Keratinocyte (primary cell): ENCODE measurements at regions not wholly inside any gene's neighbourhood (a gene's known extent, or its start where the extent isn't known, plus 50 kb on each side); places are given as distances from the start of the nearest gene placed in this dataset.

Source experiments
- DNase-seq: peaks from one replicate; pipeline ENCODE4 v3.0.0-alpha.2; 2011; ENCODE audit warnings: low read depth, missing footprints, low spot score
- FAIRE-seq: peaks from 2 replicates; lab custom pipeline; 2011; peaks lifted over from hg19 to GRCh38; lab: Jason Lieb, UNC
- H2AFZ ChIP-seq: 2 replicates; pipeline ENCODE4 v1.6.0; 2012; ENCODE audit warnings: low read length, control low read depth, inconsistent platforms; ENCODE audit not compliant: control insufficient read depth
- H3K27ac ChIP-seq: 2 replicates; pipeline ENCODE4 v1.5.1; 2011; ENCODE audit warnings: low read length; ENCODE audit not compliant: control insufficient read depth, insufficient read depth
- H3K27me3 ChIP-seq: 3 replicates; pipeline ENCODE4 v1.6.0; 2011; ENCODE audit warnings: low read length; ENCODE audit not compliant: control insufficient read depth, insufficient read depth; ENCODE audit errors: extremely low read depth
- H3K36me3 ChIP-seq, 2 experiments: 2 replicates in 1 of 2; 3 replicates in 1 of 2; pipeline ENCODE4 v1.5.1; 2011; ENCODE audit warnings: low read length in 2 of 2, mild to moderate bottlenecking in 1 of 2; ENCODE audit not compliant: control insufficient read depth in 2 of 2, insufficient read depth in 2 of 2; ENCODE audit errors: extremely low read depth in 1 of 2
- H3K4me1 ChIP-seq: 3 replicates; pipeline ENCODE4 v1.5.1; 2011; ENCODE audit warnings: low read length; ENCODE audit not compliant: control insufficient read depth, insufficient read depth; ENCODE audit errors: extremely low read depth
- H3K4me2 ChIP-seq: 3 replicates; pipeline ENCODE4 v1.6.0; 2011; ENCODE audit warnings: low read depth, low read length; ENCODE audit not compliant: control insufficient read depth, insufficient read depth; ENCODE audit errors: extremely low read depth
- H3K4me3 ChIP-seq, 3 experiments: fragments of 200-600 bp in 1 of 3; sonication (generic) in 1 of 3; 2 replicates in 2 of 3; 3 replicates in 1 of 3; pipeline ENCODE4 v1.5.1; 2011 to 2016; ENCODE audit warnings: low read length in 3 of 3, mild to moderate bottlenecking in 3 of 3, control low read depth in 2 of 3, inconsistent platforms in 1 of 3, low read depth in 1 of 3, mixed read lengths in 1 of 3, mixed run types in 1 of 3, moderate library complexity in 1 of 3; ENCODE audit not compliant: control insufficient read depth in 2 of 3, insufficient read depth in 2 of 3; ENCODE audit errors: extremely low read depth in 1 of 3
- H3K79me2 ChIP-seq: 2 replicates; pipeline ENCODE4 v1.6.0; 2012; ENCODE audit warnings: low read length; ENCODE audit not compliant: control insufficient read depth, insufficient read depth
- H3K9ac ChIP-seq: 3 replicates; pipeline ENCODE4 v1.6.0; 2011; ENCODE audit warnings: low read length; ENCODE audit not compliant: control insufficient read depth, insufficient read depth; ENCODE audit errors: extremely low read depth
- H3K9me1 ChIP-seq: 3 replicates; pipeline ENCODE4 v1.6.0; 2011; ENCODE audit warnings: low read length; ENCODE audit not compliant: control insufficient read depth, insufficient read depth; ENCODE audit errors: extremely low read depth
- H3K9me3 ChIP-seq: 2 replicates; pipeline ENCODE4 v1.5.1; 2012; ENCODE audit warnings: low read depth, low read length; ENCODE audit not compliant: control insufficient read depth
- H4K20me1 ChIP-seq: 3 replicates; pipeline ENCODE4 v1.6.0; 2011; ENCODE audit warnings: low read length; ENCODE audit not compliant: control insufficient read depth, insufficient read depth; ENCODE audit errors: extremely low read depth
- CTCF ChIP-seq, 3 experiments: IDR thresholded peaks in 1 of 3; conservative IDR thresholded peaks in 1 of 3; optimal IDR thresholded peaks in 1 of 3; 2 replicates in 2 of 3; 3 replicates in 1 of 3; pipeline versions ENCODE3 to v1.5.1; 2011; ENCODE audit warnings: low read length in 3 of 3, mild to moderate bottlenecking in 3 of 3, moderate library complexity in 2 of 3, control low read depth in 1 of 3, inconsistent platforms in 1 of 3; ENCODE audit not compliant: insufficient read depth in 2 of 3; ENCODE audit errors: extremely low read depth in 1 of 3
- EZH2 ChIP-seq: IDR thresholded peaks from one replicate; pipeline ENCODE4 v1.6.1; 2012; ENCODE audit warnings: inconsistent platforms, mild to moderate bottlenecking, low read length, moderate library complexity
- dilution Hi-C: fragments of 300-500 bp; cut with MboI; formaldehyde crosslinking; loops from one replicate; pipeline ENCODE4 v1.7.0; 2020; ENCODE audit warnings: low sequenced_read_pairs; ENCODE audit not compliant: extremely low pct_ligation_motif_present

DNA sequence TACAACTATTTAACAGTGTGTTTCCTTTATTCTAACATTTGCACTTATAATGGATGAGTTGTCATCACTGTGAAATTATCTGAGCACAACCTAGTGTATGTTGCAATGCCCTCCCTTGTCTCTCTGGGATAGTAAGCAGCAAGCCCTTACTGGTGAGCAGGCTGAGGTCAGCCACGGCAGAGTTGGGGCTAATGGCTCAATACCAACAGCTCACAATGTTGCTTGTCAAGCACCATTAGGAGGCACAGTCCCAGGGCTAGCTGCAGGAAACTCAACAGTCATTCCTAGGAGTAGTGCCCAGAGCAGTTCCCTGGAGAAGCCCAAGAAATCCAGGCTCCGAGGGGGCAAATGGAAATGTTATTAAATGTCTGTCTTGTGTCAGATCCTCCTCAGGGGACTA is 858.4 kb downstream of the GRID1 start:
- H3K9me3 ChIP-seq, result no peaks in the 10 kb centered on the region
- no peak for DNase-seq
- H4K20me1 ChIP-seq, result no peaks in the 10 kb centered on the region
- no peak overlapping the region for H3K4me3 ChIP-seq
- no peak for FAIRE-seq
- H3K4me2 ChIP-seq, result no peak overlapping the region
- no peak overlapping the region for H3K9ac ChIP-seq
- no peak for TF ChIP-seq CTCF (optimal IDR thresholded peaks at IDR 0.05 in 1 of 3, IDR thresholded peaks at IDR 0.05 in 1 of 3, conservative IDR thresholded peaks at IDR 0.05 in 1 of 3; ENCODE audit: extremely low read depth in 1 of 3, insufficient read depth in 2 of 3, low read length in 3 of 3)
- TF ChIP-seq EZH2, result no peak
- no peaks in the 10 kb centered on the region for H3K36me3 ChIP-seq
- dilution Hi-C loops, result no loop called here
- no peaks in the 10 kb centered on the region for H3K27me3 ChIP-seq
- no peak overlapping the region for H2AFZ ChIP-seq
- no peaks in the 10 kb centered on the region for H3K79me2 ChIP-seq
- H3K9me1 ChIP-seq, result no peaks in the 10 kb centered on the region
- H3K27ac ChIP-seq, result no peak overlapping the region
- H3K4me1 ChIP-seq, result no peaks in the 10 kb centered on the region

DNA sequence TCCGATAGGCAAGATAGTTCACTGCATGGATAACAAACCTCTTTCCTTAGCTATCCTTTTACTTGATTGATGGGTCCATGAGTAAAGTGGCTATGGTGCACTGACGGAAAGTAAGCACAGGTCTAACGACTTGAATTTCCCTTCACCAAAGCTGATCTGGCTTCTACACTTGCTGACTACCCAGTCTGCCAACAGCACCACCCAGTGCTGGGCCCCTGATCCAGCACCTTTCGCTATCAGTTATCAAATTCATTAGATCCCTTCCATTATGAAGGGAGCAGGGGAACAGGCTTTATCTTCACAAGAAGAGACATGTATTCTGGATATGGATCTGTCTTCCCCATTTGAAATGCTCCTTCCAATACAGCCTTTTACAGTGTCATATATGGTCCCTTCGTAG is 855.9 kb downstream of the GRID1 start:
- Histone ChIP-seq H3K27ac (no peak overlapping the region), H3K79me2 (no peaks in the 10 kb centered on the region), H2AFZ (no peak overlapping the region), H4K20me1 (no peaks in the 10 kb centered on the region), H3K4me1 (no peaks in the 10 kb centered on the region), H3K36me3 (no peaks in the 10 kb centered on the region), H3K9me1 (no peaks in the 10 kb centered on the region), H3K9me3 (no peaks in the 10 kb centered on the region), H3K9ac (no peak overlapping the region), H3K4me3 (no peak overlapping the region), H3K27me3 (no peaks in the 10 kb centered on the region), H3K4me2 (no peak overlapping the region)
- FAIRE-seq (no peak), DNase-seq (no peak)
- TF ChIP-seq EZH2 (no peak), CTCF (optimal IDR thresholded peaks at IDR 0.05 in 1 of 3, IDR thresholded peaks at IDR 0.05 in 1 of 3, conservative IDR thresholded peaks at IDR 0.05 in 1 of 3; ENCODE audit: extremely low read depth in 1 of 3, insufficient read depth in 2 of 3, low read length in 3 of 3) (no peak)
- dilution Hi-C loops, result no loop called here
